ENCODE measurements at regions not wholly inside any gene's neighbourhood (a gene's known extent, or its start where the extent isn't known, plus 50 kb on each side); places are given as distances from the start of the nearest gene placed in this dataset.

- DNase-seq (ENCODE audit: low spot score), result peak; percentile 45
Observed at GRCh38 chr4:120977435-120977997, 55.0 kb upstream of the PRDM5 start.

GRCh38 chr4:120973207-120973606 lies 50.7 kb upstream of the PRDM5 start:
- DNase-seq (ENCODE audit: low spot score), result no peak
